Sciatic nerve (tissue), 2 donors: ENCODE measurements at regions not wholly inside any gene's neighbourhood (a gene's known extent, or its start where the extent isn't known, plus 50 kb on each side); places are given as distances from the start of the nearest gene placed in this dataset. TPM values are rescaled to one million over a fixed set of nuclear protein-coding genes. Genes with fewer than 3 reads are reported as not detected.
A peak's percentile ranks its signal among the peaks of the same experiment; 100 is the strongest.

Experiments
- ATAC-seq: fragments of 200-7000 bp; cut with Tn5 transposase; one replicate; pipeline ENCODE4 v1.9.1; 2020; ENCODE audit warnings: mild to moderate bottlenecking, moderate library complexity
- DNase-seq: peaks from one replicate; pipeline ENCODE4 v3.0.0-alpha.2; 2020; ENCODE audit warnings: low spot score
- intact Hi-C: fragments of 100-400 bp; cut with DNase I; formaldehyde crosslinking; loops from one replicate; pipeline ENCODE4 v1.14.2; 2022
- microRNA-seq: library from miRNA; unstranded; fragments of <30 nt; microRNA quantifications from one replicate; pipeline ENCODE4 v1.2.0, GENCODE V29; 2020
- donor health status: DM: no; HTN: no; CAD: no.
- donor health status: DM: no; HTN: no; CAD: no.

GRCh38 chr2:51120754-51121280 lies 88.9 kb upstream of the NRXN1 start:
- no peak for DNase-seq
- no peak for ATAC-seq
- intact Hi-C loops: no loop called here

DNA sequence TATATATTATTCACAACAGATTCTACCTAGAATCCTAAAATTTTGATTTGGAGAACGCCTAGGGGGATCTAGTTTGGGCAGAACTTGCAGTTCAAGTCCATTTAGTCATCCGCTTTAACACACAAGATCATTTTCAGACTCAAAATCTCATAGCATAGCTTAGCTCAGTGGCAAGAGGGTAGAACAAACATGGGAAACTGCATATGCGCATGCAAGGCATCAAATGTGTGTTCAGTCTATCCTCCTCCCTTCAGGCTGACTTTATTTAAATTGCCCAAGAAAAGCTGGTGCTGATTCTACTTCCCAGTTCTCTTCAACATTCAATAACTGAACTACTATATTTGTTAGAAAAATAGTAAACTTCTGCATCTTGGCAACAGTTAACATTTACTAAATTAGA lies 79.6 kb upstream of the NRXN1 start:
- no peak for ATAC-seq
- intact Hi-C loops: no loop called here
- no peak for DNase-seq

GRCh38 chr2:51108794-51109193 lies 76.9 kb upstream of the NRXN1 start:
- DNase-seq: no peak
- ATAC-seq: no peak
- intact Hi-C loops: no loop called here

DNA sequence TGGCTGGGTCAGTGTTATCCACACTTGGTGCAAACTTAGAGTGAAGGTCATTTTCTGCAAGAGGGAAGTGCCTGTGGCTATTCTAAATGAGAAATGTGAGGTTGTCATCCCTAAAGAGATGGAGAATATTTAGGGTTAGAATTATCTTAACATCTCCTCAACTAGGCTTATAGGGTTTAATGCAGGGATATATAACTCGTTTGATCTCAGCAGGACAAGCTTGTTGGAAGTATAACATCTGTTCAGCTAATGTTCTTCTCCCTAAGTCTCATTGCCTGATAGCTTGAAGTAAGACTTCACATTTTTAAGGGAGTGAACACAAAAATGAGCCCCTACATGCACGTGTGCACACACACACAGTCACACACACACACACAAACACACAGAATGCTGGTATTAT lies 75.9 kb upstream of the NRXN1 start:
- intact Hi-C loops: no loop called here
- ATAC-seq (no peak), DNase-seq (no peak)

- no peak for ATAC-seq
- intact Hi-C loops: no loop called here
- no peak for DNase-seq
Measured at GRCh38 chr2:51105811-51106210, 73.9 kb upstream of the NRXN1 start.

GRCh38 chr2:51103205-51103604 lies 71.3 kb upstream of the NRXN1 start:
- intact Hi-C loops: no loop called here
- ATAC-seq (peak; percentile 67), DNase-seq (no peak)

DNA sequence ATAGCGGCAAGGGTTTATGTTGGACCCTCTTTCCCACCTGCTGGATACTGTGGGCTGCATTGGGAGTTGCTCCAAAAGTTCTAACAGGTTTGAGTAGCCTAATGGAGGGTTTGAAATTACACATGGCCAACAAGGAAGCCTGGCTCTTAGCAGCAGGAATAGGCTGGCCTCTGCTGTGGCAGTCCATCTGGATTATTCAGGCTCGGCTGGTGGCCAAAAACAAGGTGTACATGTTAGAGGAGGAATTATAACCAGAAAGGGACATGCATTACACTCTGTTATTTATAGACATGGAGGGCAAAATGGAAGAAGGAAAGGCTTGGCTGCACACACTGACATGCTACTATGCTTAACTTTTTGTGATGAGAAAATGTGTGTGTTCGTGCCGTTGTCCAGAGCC lies 61.1 kb upstream of the NRXN1 start:
- no peak for DNase-seq
- ATAC-seq: no peak
- intact Hi-C loops: no loop called here

GRCh38 chr2:51085420-51086068 lies 53.6 kb upstream of the NRXN1 start:
- intact Hi-C loops: no loop called here
- no peak for ATAC-seq

GRCh38 chr2:51084750-51085149 lies 52.8 kb upstream of the NRXN1 start:
- DNase-seq: no peak
- intact Hi-C loops: no loop called here

More at GRCh38 chr2:51085420-51086068, 53.6 kb upstream of the NRXN1 start:
- no peak for DNase-seq

More at GRCh38 chr2:51084750-51085149, 52.8 kb upstream of the NRXN1 start:
- ATAC-seq: no peak

Small RNA genes in the stretch of these regions (microRNA-seq; reads per million reads assigned to microRNA genes)
- not detected for gene MIR4431
